Heart left ventricle (tissue), 16 donors: ENCODE measurements at regions not wholly inside any gene's neighbourhood (a gene's known extent, or its start where the extent isn't known, plus 50 kb on each side); places are given as distances from the start of the nearest gene placed in this dataset.
"Not testable (repeated sequence)": the region's sequence is repeated elsewhere in the genome, so short reads cannot be mapped to it uniquely, and the experiment has no call there.

ENCODE experiments used
- ATAC-seq, 4 donors: fragments of 200-7000 bp; cut with Tn5 transposase; one replicate each; pipeline ENCODE4 v1.9.1; 2020 to 2022; ENCODE audit warnings: moderate library complexity in 4 of 4, mild to moderate bottlenecking in 3 of 4, moderate number of reproducible peaks in 1 of 4
- DNase-seq, 5 donors: peaks; one replicate each; pipeline ENCODE4 v3.0.0-alpha.2; 2020
- H3K27ac ChIP-seq, 12 donors: fragments of 200-600 bp; sonication (generic) in 4 of 12; one replicate each; pipeline versions ENCODE4 v1.5.0 to v1.8.0; 2016 to 2022; ENCODE audit warnings: mild to moderate bottlenecking in 2 of 12
- H3K27me3 ChIP-seq, 9 donors: fragments of 200-600 bp; sonication (generic) in 2 of 9; one replicate each; pipeline versions ENCODE4 v1.5.1 to v1.8.0; 2016 to 2022; ENCODE audit warnings: mild to moderate bottlenecking in 3 of 9
- H3K36me3 ChIP-seq, 9 donors: fragments of 200-600 bp; sonication (generic) in 2 of 9; one replicate each; pipeline versions ENCODE4 v1.5.0 to v1.8.0; 2018 to 2022; ENCODE audit warnings: mild to moderate bottlenecking in 2 of 9
- H3K4me1 ChIP-seq, 12 donors: fragments of 200-600 bp; sonication (generic) in 4 of 12; one replicate each; pipeline versions ENCODE4 v1.5.0 to v1.8.0; 2016 to 2022; ENCODE audit warnings: mild to moderate bottlenecking in 3 of 12
- H3K4me3 ChIP-seq, 12 donors: fragments of 200-600 bp; sonication (generic) in 4 of 12; one replicate each; pipeline versions ENCODE4 v1.5.0 to v1.8.0; 2017 to 2022; ENCODE audit warnings: mild to moderate bottlenecking in 9 of 12, moderate library complexity in 4 of 12
- H3K9me3 ChIP-seq, 12 donors: fragments of 200-600 bp; sonication (generic) in 4 of 12; one replicate each; pipeline versions ENCODE4 v1.5.0 to v1.8.0; 2016 to 2022; ENCODE audit warnings: mild to moderate bottlenecking in 1 of 12
- POLR2A ChIP-seq, 2 donors: fragments of 450-650 bp; IDR thresholded peaks; one replicate each; pipeline ENCODE4 v1.6.1; 2017; ENCODE audit warnings: antibody characterized with exemption in 2 of 2, mild to moderate bottlenecking in 2 of 2, moderate library complexity in 2 of 2
- WGBS, 4 donors: extraction: QIAGEN DNeasy Blood & Tissue Kit in 2 of 4; methylation state at CpG; one replicate each; pipeline versions ENCODE4 v1.1.5 to v1.1.7; 2013 to 2018; 5-methylcytosine and 5-hydroxymethylcytosine counted together
- intact Hi-C, 10 donors: fragments of 100-400 bp; cut with DNase I; formaldehyde crosslinking; loops; one replicate each; pipeline versions ENCODE4 v1.11.1 to v1.14.2; 2022
- TF ChIP-seq, protein P1 (sequence below), 12 donors: fragments of 200-600 bp; sonication (generic) in 4 of 12; IDR thresholded peaks; one replicate each; pipeline versions ENCODE4 v1.5.0 to v1.8.0; 2018 to 2022; ENCODE audit warnings: antibody characterized with exemption in 12 of 12, mild to moderate bottlenecking in 5 of 12
- donor health status: ischemic (EF 13 %, LVEDD 7.1; RV severe dilation, severe dysfunction).
- donor health status: healthy with polysubstance abuse.
- donor health status: DM: no; HTN: yes; CAD: no.
- donor health status: DM: no; HTN: no; CAD: no.
- donor health status: ischemic (EF 25% LVEDD 6.9; RV normal size, moderate dysfunction).
- donor health status: ischemic (EF 25% LVEDD 5.7; RV mildly dilated, moderate dysfunction).
- donor health status: healthy.
- donor health status: DM: yes; HTN: yes; CAD: no.
- donor health status: ischemic (EF 35%, LVEDD 5.7; RV mildly dilated, moderate dysfunction).
- donor health status: nonischemic (EF 11% LVEDD 7.7; RV severe dilation, severe dysfunction).
- donor health status: DM: yes; HTN: yes; CAD: no.
- donor health status: PGD.
- donor health status: ischemic (EF 29% LVEDD 5.4; RV normal size, mild dysfunction).
- donor health status: nonischemic (EF 23%, LVEDD 6.1; RV moderate dilation, normal function).

GRCh38 chr5:2534251-2534650 lies 217.2 kb downstream of the IRX2 start:
- no peak overlapping the region for H3K27ac ChIP-seq
- no peaks in the 10 kb centered on the region for H3K4me1 ChIP-seq
- ATAC-seq (no peak), DNase-seq (no peak)
- WGBS, 4 donors: 64 to 89% (median 81%) methylated on average over 2 to 3 of the region's 3 CpGs
- no peak for TF ChIP-seq POLR2A (IDR thresholded peaks at IDR 0.05)
- TF ChIP-seq, protein P1, sequence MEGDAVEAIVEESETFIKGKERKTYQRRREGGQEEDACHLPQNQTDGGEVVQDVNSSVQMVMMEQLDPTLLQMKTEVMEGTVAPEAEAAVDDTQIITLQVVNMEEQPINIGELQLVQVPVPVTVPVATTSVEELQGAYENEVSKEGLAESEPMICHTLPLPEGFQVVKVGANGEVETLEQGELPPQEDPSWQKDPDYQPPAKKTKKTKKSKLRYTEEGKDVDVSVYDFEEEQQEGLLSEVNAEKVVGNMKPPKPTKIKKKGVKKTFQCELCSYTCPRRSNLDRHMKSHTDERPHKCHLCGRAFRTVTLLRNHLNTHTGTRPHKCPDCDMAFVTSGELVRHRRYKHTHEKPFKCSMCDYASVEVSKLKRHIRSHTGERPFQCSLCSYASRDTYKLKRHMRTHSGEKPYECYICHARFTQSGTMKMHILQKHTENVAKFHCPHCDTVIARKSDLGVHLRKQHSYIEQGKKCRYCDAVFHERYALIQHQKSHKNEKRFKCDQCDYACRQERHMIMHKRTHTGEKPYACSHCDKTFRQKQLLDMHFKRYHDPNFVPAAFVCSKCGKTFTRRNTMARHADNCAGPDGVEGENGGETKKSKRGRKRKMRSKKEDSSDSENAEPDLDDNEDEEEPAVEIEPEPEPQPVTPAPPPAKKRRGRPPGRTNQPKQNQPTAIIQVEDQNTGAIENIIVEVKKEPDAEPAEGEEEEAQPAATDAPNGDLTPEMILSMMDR (IDR thresholded peaks at IDR 0.05): no peak
- intact Hi-C loops: no loop called here
- peaks cover 0 to 12% (median 0%) of the 10 kb centered on the region in 9 donors for H3K27me3 ChIP-seq
- H3K4me3 ChIP-seq: no peak overlapping the region
- H3K9me3 ChIP-seq: peaks cover 0 to 11% (median 1%) of the 10 kb centered on the region in 12 donors
- H3K36me3 ChIP-seq: no peaks in the 10 kb centered on the region

DNA sequence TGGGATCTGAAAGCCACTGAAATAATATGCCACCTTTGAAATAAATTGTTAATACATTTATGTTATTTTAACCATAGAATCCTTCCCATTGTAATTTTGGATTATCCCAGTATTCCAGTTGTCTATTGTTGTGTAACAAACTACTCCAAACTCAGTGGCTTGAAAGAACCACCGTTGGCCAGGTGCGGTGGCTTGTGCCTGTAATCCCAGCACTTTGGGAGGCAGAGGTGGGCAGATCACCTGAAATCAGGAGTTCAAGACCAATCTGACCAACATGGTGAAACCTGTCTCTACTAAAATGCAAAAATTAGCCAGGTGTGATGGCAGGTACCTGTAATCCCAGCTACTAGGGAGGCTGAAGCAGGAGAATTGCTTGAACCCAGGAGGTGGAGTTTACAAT lies 217.6 kb downstream of the IRX2 start:
- H3K27ac ChIP-seq, H3K4me3 ChIP-seq, ATAC-seq, H3K36me3 ChIP-seq, DNase-seq, intact Hi-C loops, H3K4me1 ChIP-seq: not testable (repeated sequence)
- WGBS, 4 donors: 71 to 94% (median 91%) methylated on average over 2 of the region's 2 CpGs
- peaks cover 0 to 16% (median 0%) of the 10 kb centered on the region in 9 donors for H3K27me3 ChIP-seq
- H3K9me3 ChIP-seq: peaks cover 0 to 11% (median 1%) of the 10 kb centered on the region in 12 donors

GRCh38 chr5:2532809-2533208 lies 218.7 kb downstream of the IRX2 start:
- TF ChIP-seq, protein P1 (IDR thresholded peaks at IDR 0.05): no peak
- TF ChIP-seq POLR2A (IDR thresholded peaks at IDR 0.05): no peak
- ATAC-seq: no peak
- Histone ChIP-seq H3K36me3 (no peaks in the 10 kb centered on the region), H3K27me3 (peaks cover 0 to 26% (median 0%) of the 10 kb centered on the region in 9 donors), H3K27ac (no peak overlapping the region), H3K9me3 (peaks cover 0 to 11% (median 1%) of the 10 kb centered on the region in 12 donors), H3K4me1 (no peaks in the 10 kb centered on the region), H3K4me3 (no peak overlapping the region)
- intact Hi-C loops: no loop called here
- 52 to 71% (median 67%) methylated on average over 4 to 5 of the region's 5 CpGs for WGBS, 4 donors
- no peak for DNase-seq

- peaks cover 0 to 11% (median 1%) of the 10 kb centered on the region in 12 donors for H3K9me3 ChIP-seq
- 79 to 95% (median 88%) methylated on average over 2 of the region's 2 CpGs for WGBS, 4 donors
Observed at GRCh38 chr5:2531318-2531717, 220.2 kb downstream of the IRX2 start.

More at GRCh38 chr5:2531318-2531717, 220.2 kb downstream of the IRX2 start:
- H3K4me1 ChIP-seq: no peaks in the 10 kb centered on the region
- H3K27ac ChIP-seq: no peak overlapping the region
- TF ChIP-seq, protein P1 (IDR thresholded peaks at IDR 0.05): no peak
- no peak for TF ChIP-seq POLR2A (IDR thresholded peaks at IDR 0.05)
- no peak overlapping the region for H3K4me3 ChIP-seq
- intact Hi-C loops: no loop called here
- ATAC-seq: no peak
- H3K36me3 ChIP-seq: no peaks in the 10 kb centered on the region
- H3K27me3 ChIP-seq: peaks cover 0 to 35% (median 0%) of the 10 kb centered on the region in 9 donors
- DNase-seq: no peak
